CD4-positive, alpha-beta T cell treated with Interleukin-4 for 1 hour (primary cell): ENCODE measurements at regions not wholly inside any gene's neighbourhood (a gene's known extent, or its start where the extent isn't known, plus 50 kb on each side); places are given as distances from the start of the nearest gene placed in this dataset.

Experiments
- DNase-seq, 2 donors: peaks; one replicate each; pipeline ENCODE4 v3.0.0-alpha.2; 2020 to 2022

GRCh38 chr4:14059006-14059405 is 431.5 kb upstream of the BOD1L1 start:
- no peak for DNase-seq

GRCh38 chr4:14064984-14065383 is 437.5 kb upstream of the BOD1L1 start:
- DNase-seq = no peak

- DNase-seq = no peak
Observed at GRCh38 chr4:14065406-14065805, 437.9 kb upstream of the BOD1L1 start.

- no peak for DNase-seq
Observed at GRCh38 chr4:14066979-14067378, 439.5 kb upstream of the BOD1L1 start.

GRCh38 chr4:14069886-14070285 is 442.4 kb upstream of the BOD1L1 start:
- no peak for DNase-seq

- DNase-seq = no peak
Observed at GRCh38 chr4:14070289-14070880, 442.9 kb upstream of the BOD1L1 start.

GRCh38 chr4:14072506-14072905 is 445.0 kb upstream of the BOD1L1 start:
- DNase-seq = no peak

- DNase-seq = no peak
Observed at GRCh38 chr4:14076776-14077175, 449.3 kb upstream of the BOD1L1 start.

- no peak for DNase-seq
Observed at GRCh38 chr4:14078326-14078725, 450.8 kb upstream of the BOD1L1 start.

- no peak for DNase-seq
Observed at GRCh38 chr4:14079601-14080000, 452.1 kb upstream of the BOD1L1 start.

GRCh38 chr4:14083150-14083549 is 455.6 kb upstream of the BOD1L1 start:
- DNase-seq = no peak

GRCh38 chr4:14084598-14084997 is 457.1 kb upstream of the BOD1L1 start:
- no peak for DNase-seq

GRCh38 chr4:14087459-14087858 is 459.9 kb upstream of the BOD1L1 start:
- DNase-seq = no peak

- no peak for DNase-seq
Observed at GRCh38 chr4:14087921-14088320, 460.4 kb upstream of the BOD1L1 start.

GRCh38 chr4:14091531-14091930 is 464.0 kb upstream of the BOD1L1 start:
- no peak for DNase-seq

GRCh38 chr4:14091966-14092365 is 464.4 kb upstream of the BOD1L1 start:
- no peak for DNase-seq

GRCh38 chr4:14092741-14093140 is 465.2 kb upstream of the BOD1L1 start:
- DNase-seq = no peak

GRCh38 chr4:14095831-14096230 is 468.3 kb upstream of the BOD1L1 start:
- no peak for DNase-seq

GRCh38 chr4:14096396-14096965 is 469.0 kb upstream of the BOD1L1 start:
- no peak for DNase-seq

- no peak for DNase-seq
Observed at GRCh38 chr4:14100349-14100748, 472.8 kb upstream of the BOD1L1 start.

- no peak for DNase-seq
Observed at GRCh38 chr4:14110407-14110806, 482.9 kb upstream of the BOD1L1 start.

GRCh38 chr4:14111730-14112181 is 484.2 kb upstream of the BOD1L1 start:
- no peak for DNase-seq

- DNase-seq = no peak
Observed at GRCh38 chr4:14115106-14115505, 487.6 kb upstream of the BOD1L1 start.

- DNase-seq = no peak
Observed at GRCh38 chr4:14117575-14118238, 490.2 kb upstream of the BOD1L1 start.

- DNase-seq = no peak
Observed at GRCh38 chr4:14124816-14125215, 497.3 kb upstream of the BOD1L1 start.
